Left ventricle myocardium inferior (tissue), 1 donor: ENCODE measurements at regions not wholly inside any gene's neighbourhood (a gene's known extent, or its start where the extent isn't known, plus 50 kb on each side); places are given as distances from the start of the nearest gene placed in this dataset.
"Not testable (repeated sequence)": the region's sequence is repeated elsewhere in the genome, so short reads cannot be mapped to it uniquely, and the experiment has no call there.

Experiments used
- DNase-seq: peaks from one replicate; pipeline ENCODE4 v3.0.0-alpha.2; 2020
- H3K27ac ChIP-seq: fragments of 200-600 bp; replicated peaks from 2 replicates; pipeline ENCODE4 v1.8.0; 2021
- H3K27me3 ChIP-seq: fragments of 200-600 bp; 2 replicates; pipeline ENCODE4 v1.8.0; 2021; ENCODE audit warnings: low read depth
- H3K36me3 ChIP-seq: fragments of 200-600 bp; 2 replicates; pipeline ENCODE4 v1.8.0; 2021
- H3K4me1 ChIP-seq: fragments of 200-600 bp; 2 replicates; pipeline ENCODE4 v1.8.0; 2021
- H3K4me3 ChIP-seq: fragments of 200-600 bp; 2 replicates; pipeline ENCODE4 v1.8.0; 2021; ENCODE audit warnings: mild to moderate bottlenecking, moderate library complexity
- H3K9me3 ChIP-seq: fragments of 200-600 bp; replicated peaks from 2 replicates; pipeline ENCODE4 v1.8.0; 2021
- CTCF ChIP-seq: fragments of 200-600 bp; IDR thresholded peaks from 2 replicates; pipeline ENCODE4 v1.8.0; 2021; ENCODE audit warnings: antibody characterized with exemption, mild to moderate bottlenecking, borderline replicate concordance
- intact Hi-C: fragments of 100-400 bp; cut with micrococcal nuclease; formaldehyde crosslinking; loops from one replicate; pipeline ENCODE4 v1.11.0; 2022
- donor health status: DM: no; HTN: yes; CAD: no; lungs with severe emphysema.

- H3K27ac ChIP-seq, result no peak overlapping the region
- H3K36me3 ChIP-seq, result no peaks in the 10 kb centered on the region
- no peaks in the 10 kb centered on the region for H3K27me3 ChIP-seq
- no peak for TF ChIP-seq CTCF
- H3K9me3 ChIP-seq, result no peaks in the 10 kb centered on the region
- no peaks in the 10 kb centered on the region for H3K4me1 ChIP-seq
- H3K4me3 ChIP-seq, result no peak overlapping the region
- DNase-seq, result no peak
- intact Hi-C loops, result no loop called here
Measured at GRCh38 chr2:109711230-109712122, 82.6 kb upstream of the RGPD5 start.

DNA sequence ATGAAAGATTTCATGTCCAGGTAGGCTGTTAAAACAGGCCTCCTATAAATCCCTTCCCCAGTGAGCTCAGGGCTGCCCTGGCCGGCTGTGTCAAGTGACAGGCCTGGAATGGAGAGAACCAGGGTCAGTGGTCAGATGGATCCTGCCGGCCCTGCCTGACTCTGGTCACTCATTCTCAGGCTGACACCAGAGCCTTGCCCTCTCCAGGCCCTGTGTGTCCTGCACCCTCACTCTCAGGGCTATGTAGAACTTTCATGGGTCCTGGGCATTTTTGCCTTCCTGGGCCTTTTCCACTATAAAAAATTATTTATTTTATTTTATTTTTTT, 82.0 kb upstream of the RGPD5 start:
- no peak for DNase-seq
- no peaks in the 10 kb centered on the region for H3K27me3 ChIP-seq
- intact Hi-C loops, result no loop called here
- no peak for TF ChIP-seq CTCF
- no peaks in the 10 kb centered on the region for H3K36me3 ChIP-seq
- no peaks in the 10 kb centered on the region for H3K9me3 ChIP-seq
- no peak overlapping the region for H3K27ac ChIP-seq
- H3K4me3 ChIP-seq, result no peak overlapping the region
- H3K4me1 ChIP-seq, result no peaks in the 10 kb centered on the region

DNA sequence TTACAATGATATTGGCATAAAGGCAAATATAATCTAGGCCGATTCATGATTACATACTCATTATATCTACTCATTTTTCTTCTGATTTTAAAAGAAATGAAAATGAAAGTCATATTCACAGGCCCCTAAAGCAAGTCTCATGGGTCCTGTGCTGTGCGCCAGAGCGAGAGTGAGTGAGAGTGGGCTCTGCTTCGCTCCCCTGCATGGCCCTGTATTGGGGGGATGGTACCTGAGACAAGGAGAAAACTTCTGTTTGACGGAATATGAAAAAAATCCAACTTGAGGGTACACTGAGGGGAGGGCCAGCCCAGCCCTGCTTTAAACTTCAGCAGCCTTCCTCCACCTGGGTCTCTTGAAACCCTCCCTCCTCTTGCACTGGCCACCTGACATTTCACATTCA, 81.4 kb upstream of the RGPD5 start:
- intact Hi-C loops, result no loop called here
- H3K27me3 ChIP-seq, result no peaks in the 10 kb centered on the region
- DNase-seq, result no peak
- no peaks in the 10 kb centered on the region for H3K4me1 ChIP-seq
- H3K36me3 ChIP-seq, result no peaks in the 10 kb centered on the region
- H3K27ac ChIP-seq, result no peak overlapping the region
- H3K9me3 ChIP-seq, result no peaks in the 10 kb centered on the region
- H3K4me3 ChIP-seq, result no peak overlapping the region
- no peak for TF ChIP-seq CTCF

- no peaks in the 10 kb centered on the region for H3K27me3 ChIP-seq
- intact Hi-C loops, result no loop called here
- TF ChIP-seq CTCF, result peak; percentile 80
- H3K4me3 ChIP-seq, result no peak overlapping the region
- H3K4me1 ChIP-seq, result no peaks in the 10 kb centered on the region
- H3K9me3 ChIP-seq, result peaks cover 8% of the 10 kb centered on the region
- H3K27ac ChIP-seq, result no peak overlapping the region
- DNase-seq, result no peak
- H3K36me3 ChIP-seq, result no peaks in the 10 kb centered on the region
Measured at GRCh38 chr2:109715313-109715805, 78.7 kb upstream of the RGPD5 start.

- H3K27me3 ChIP-seq, H3K4me1 ChIP-seq, H3K4me3 ChIP-seq, H3K9me3 ChIP-seq, DNase-seq, H3K36me3 ChIP-seq, H3K27ac ChIP-seq, intact Hi-C loops: not testable (repeated sequence)
Measured at GRCh38 chr2:109716596-109716995, 77.5 kb upstream of the RGPD5 start.

GRCh38 chr2:109718139-109718538, 76.0 kb upstream of the RGPD5 start:
- Histone ChIP-seq H3K4me1 (no peaks in the 10 kb centered on the region), H3K36me3 (no peaks in the 10 kb centered on the region), H3K9me3 (peaks cover 8% of the 10 kb centered on the region), H3K27ac (no peak overlapping the region), H3K27me3 (no peaks in the 10 kb centered on the region), H3K4me3 (no peak overlapping the region)
- DNase-seq, result no peak
- TF ChIP-seq CTCF, result no peak
- intact Hi-C loops, result no loop called here
